Testis (tissue), 2 donors: ENCODE measurements at regions not wholly inside any gene's neighbourhood (a gene's known extent, or its start where the extent isn't known, plus 50 kb on each side); places are given as distances from the start of the nearest gene placed in this dataset.

Experiments
- POLR2A ChIP-seq: fragments of 450-650 bp; IDR thresholded peaks from one replicate; pipeline ENCODE4 v1.6.1; 2017; ENCODE audit warnings: antibody characterized with exemption, mild to moderate bottlenecking, moderate library complexity
- TF ChIP-seq, protein P1 (sequence below), 3 experiments: fragments of 450-650 bp in 2 of 3; fragments of 200-600 bp in 1 of 3; sonication (generic) in 1 of 3; IDR thresholded peaks; one replicate each; pipeline ENCODE4 v1.5.1; 2016 to 2019; ENCODE audit warnings: antibody characterized with exemption in 3 of 3, mild to moderate bottlenecking in 2 of 3, moderate library complexity in 1 of 3

DNA sequence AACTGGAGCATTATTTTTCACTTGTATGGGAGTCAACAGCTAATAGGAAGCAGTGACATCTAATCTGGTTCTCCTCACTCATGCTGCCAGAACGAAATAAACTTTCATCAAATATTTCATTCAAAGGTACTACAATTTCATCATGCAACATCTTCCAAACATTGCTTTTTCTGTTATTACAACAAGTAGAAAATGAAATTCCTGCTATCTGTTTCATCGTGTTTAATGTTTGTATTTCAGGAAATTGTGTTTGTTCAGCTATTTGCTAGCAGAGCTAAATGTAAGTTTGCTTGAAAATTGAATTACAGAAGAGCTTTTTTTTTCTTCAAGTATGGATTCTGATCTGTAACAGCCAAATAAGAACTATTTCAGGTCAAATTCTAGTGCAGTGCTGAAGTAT lies 90.1 kb downstream of the SLITRK6 start:
- TF ChIP-seq, protein P1, sequence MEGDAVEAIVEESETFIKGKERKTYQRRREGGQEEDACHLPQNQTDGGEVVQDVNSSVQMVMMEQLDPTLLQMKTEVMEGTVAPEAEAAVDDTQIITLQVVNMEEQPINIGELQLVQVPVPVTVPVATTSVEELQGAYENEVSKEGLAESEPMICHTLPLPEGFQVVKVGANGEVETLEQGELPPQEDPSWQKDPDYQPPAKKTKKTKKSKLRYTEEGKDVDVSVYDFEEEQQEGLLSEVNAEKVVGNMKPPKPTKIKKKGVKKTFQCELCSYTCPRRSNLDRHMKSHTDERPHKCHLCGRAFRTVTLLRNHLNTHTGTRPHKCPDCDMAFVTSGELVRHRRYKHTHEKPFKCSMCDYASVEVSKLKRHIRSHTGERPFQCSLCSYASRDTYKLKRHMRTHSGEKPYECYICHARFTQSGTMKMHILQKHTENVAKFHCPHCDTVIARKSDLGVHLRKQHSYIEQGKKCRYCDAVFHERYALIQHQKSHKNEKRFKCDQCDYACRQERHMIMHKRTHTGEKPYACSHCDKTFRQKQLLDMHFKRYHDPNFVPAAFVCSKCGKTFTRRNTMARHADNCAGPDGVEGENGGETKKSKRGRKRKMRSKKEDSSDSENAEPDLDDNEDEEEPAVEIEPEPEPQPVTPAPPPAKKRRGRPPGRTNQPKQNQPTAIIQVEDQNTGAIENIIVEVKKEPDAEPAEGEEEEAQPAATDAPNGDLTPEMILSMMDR (IDR thresholded peaks at IDR 0.05), result no peak
- no peak for TF ChIP-seq POLR2A
